ENCODE measurements at regions not wholly inside any gene's neighbourhood (a gene's known extent, or its start where the extent isn't known, plus 50 kb on each side); places are given as distances from the start of the nearest gene placed in this dataset.

GRCh38 chr4:147425019-147425418 lies 55.9 kb upstream of the EDNRA start:
- Histone ChIP-seq H3K4me1 (replicated peaks in 1 of 2; ENCODE audit: control insufficient read depth in 2 of 2, insufficient read depth in 2 of 2, low read length in 2 of 2) (no peaks in the 10 kb centered on the region), H3K4me3 (no peak overlapping the region), H4K20me1 (replicated peaks; ENCODE audit: control insufficient read depth, insufficient read depth, low read length) (no peaks in the 10 kb centered on the region), H3K9me3 (replicated peaks; ENCODE audit: control insufficient read depth, insufficient read depth, low read depth, low read length) (no peaks in the 10 kb centered on the region), H2AFZ (ENCODE audit: low read depth, low read length) (no peak overlapping the region), H3K4me2 (ENCODE audit: insufficient read depth, low read length) (no peak overlapping the region), H3K79me2 (ENCODE audit: control insufficient read depth, insufficient read depth, low read length) (no peaks in the 10 kb centered on the region), H3K27ac (ENCODE audit: extremely low read depth, low read depth, low read length) (no peak overlapping the region), H3K9ac (ENCODE audit: insufficient read depth in 1 of 2, low read depth in 2 of 2, low read length in 2 of 2) (no peak overlapping the region), H3K9me1 (ENCODE audit: control insufficient read depth, insufficient read depth, low read length) (no peaks in the 10 kb centered on the region), H3K27me3 (ENCODE audit: control insufficient read depth in 2 of 2, insufficient read depth in 2 of 2, low read length in 2 of 2) (no peaks in the 10 kb centered on the region), H3K36me3 (ENCODE audit: control insufficient read depth, insufficient read depth, low read length) (no peaks in the 10 kb centered on the region)
- in situ Hi-C loops (cut with MboI), result no loop called here
- WGBS (ENCODE audit: insufficient coverage, low coverage, missing lambda C conversion rate), result 0% methylated on average over 1 of the region's 1 CpG
- no peak for TF ChIP-seq ERF (CRISPR knock-in tag; IDR thresholded peaks at IDR 0.05)
- no peak for TF ChIP-seq ZNF511 (CRISPR knock-in tag; IDR thresholded peaks at IDR 0.05)
- no peak for TF ChIP-seq ZC3H4 (CRISPR knock-in tag; IDR thresholded peaks at IDR 0.05; ENCODE audit: borderline replicate concordance)
- TF ChIP-seq NCOA1 (IDR thresholded peaks at IDR 0.05; ENCODE audit: low read depth), result no peak
- TF ChIP-seq ETV1 (tag; conservative IDR thresholded peaks at IDR 0.05; ENCODE audit: low read depth), result no peak
- no peak for TF ChIP-seq ZNF324 (CRISPR knock-in tag; IDR thresholded peaks at IDR 0.05)
- no peak for TF ChIP-seq CBFB (CRISPR knock-in tag; IDR thresholded peaks at IDR 0.05)
- DNase-seq (ENCODE audit: extremely low read depth in 1 of 4, low spot score in 3 of 4) (no peak), FAIRE-seq (no peak), ATAC-seq (no peak)
- ChIA-PET CTCF (ENCODE audit: low intra/inter-chr PET ratio) (no interaction called here), POLR2A (no interaction called here)
- intact Hi-C loops (cut with micrococcal nuclease), result no loop called here
- no TSS peak for BruUV-seq (replicated peaks)

GRCh38 chr4:147428583-147428982 lies 52.3 kb upstream of the EDNRA start:
- DNase-seq (ENCODE audit: extremely low read depth in 1 of 4, low spot score in 3 of 4) (no peak), ATAC-seq (no peak), FAIRE-seq (no peak)
- intact Hi-C loops (cut with micrococcal nuclease), result no loop called here
- TF ChIP-seq ZBTB9 (CRISPR knock-in tag; IDR thresholded peaks at IDR 0.05) (no peak), SLC30A9 (CRISPR knock-in tag; IDR thresholded peaks at IDR 0.05) (no peak), ZNF3 (CRISPR knock-in tag; IDR thresholded peaks at IDR 0.05) (no peak), USF1 (CRISPR knock-in tag; IDR thresholded peaks at IDR 0.05) (no peak), DACH1 (IDR thresholded peaks at IDR 0.05; ENCODE audit: partially characterized antibody) (no peak), TOE1 (IDR thresholded peaks at IDR 0.05; ENCODE audit: borderline replicate concordance) (no peak), TOE1 (CRISPR knock-in tag; IDR thresholded peaks at IDR 0.05; ENCODE audit: borderline replicate concordance, low read depth) (no peak), ZNF589 (CRISPR knock-in tag; IDR thresholded peaks at IDR 0.05; ENCODE audit: low read depth) (no peak), TAF9B (IDR thresholded peaks at IDR 0.05; ENCODE audit: partially characterized antibody) (no peak), ZNF780A (CRISPR knock-in tag; IDR thresholded peaks at IDR 0.05) (no peak)
- H2AFZ ChIP-seq (ENCODE audit: low read depth, low read length), result no peak overlapping the region
- no peaks in the 10 kb centered on the region for H3K4me1 ChIP-seq (replicated peaks in 1 of 2; ENCODE audit: control insufficient read depth in 2 of 2, insufficient read depth in 2 of 2, low read length in 2 of 2)
- no peaks in the 10 kb centered on the region for H4K20me1 ChIP-seq (replicated peaks; ENCODE audit: control insufficient read depth, insufficient read depth, low read length)
- CTCF ChIA-PET (ENCODE audit: low intra/inter-chr PET ratio), result no interaction called here
- H3K9me1 ChIP-seq (ENCODE audit: control insufficient read depth, insufficient read depth, low read length), result no peaks in the 10 kb centered on the region
- in situ Hi-C loops (cut with MboI), result no loop called here
- no peaks in the 10 kb centered on the region for H3K9me3 ChIP-seq (replicated peaks; ENCODE audit: control insufficient read depth, insufficient read depth, low read depth, low read length)
- no peak overlapping the region for H3K4me2 ChIP-seq (ENCODE audit: insufficient read depth, low read length)
- no peaks in the 10 kb centered on the region for H3K36me3 ChIP-seq (ENCODE audit: control insufficient read depth, insufficient read depth, low read length)
- no peaks in the 10 kb centered on the region for H3K27me3 ChIP-seq (ENCODE audit: control insufficient read depth in 2 of 2, insufficient read depth in 2 of 2, low read length in 2 of 2)
- POLR2A ChIA-PET, result no interaction called here
- no peak overlapping the region for H3K9ac ChIP-seq (ENCODE audit: insufficient read depth in 1 of 2, low read depth in 2 of 2, low read length in 2 of 2)
- 0% methylated on average over 4 of the region's 4 CpGs for WGBS (ENCODE audit: insufficient coverage, low coverage, missing lambda C conversion rate)
- no peaks in the 10 kb centered on the region for H3K79me2 ChIP-seq (ENCODE audit: control insufficient read depth, insufficient read depth, low read length)
- H3K4me3 ChIP-seq, result no peak overlapping the region
- no TSS peak for BruUV-seq (replicated peaks)
- H3K27ac ChIP-seq (ENCODE audit: extremely low read depth, low read depth, low read length), result no peak overlapping the region
